Stimulated activated CD4-positive, alpha-beta T cell treated with anti-CD3 and anti-CD28 coated beads, Interleukin-4, amount 100 ng/mL, for 48 hours (primary cell): ENCODE measurements at regions not wholly inside any gene's neighbourhood (a gene's known extent, or its start where the extent isn't known, plus 50 kb on each side); places are given as distances from the start of the nearest gene placed in this dataset.

ENCODE experiments used
- DNase-seq, 2 donors: peaks; one replicate each; pipeline ENCODE4 v3.0.0-alpha.2; 2020; ENCODE audit warnings: low read depth in 2 of 2

DNA sequence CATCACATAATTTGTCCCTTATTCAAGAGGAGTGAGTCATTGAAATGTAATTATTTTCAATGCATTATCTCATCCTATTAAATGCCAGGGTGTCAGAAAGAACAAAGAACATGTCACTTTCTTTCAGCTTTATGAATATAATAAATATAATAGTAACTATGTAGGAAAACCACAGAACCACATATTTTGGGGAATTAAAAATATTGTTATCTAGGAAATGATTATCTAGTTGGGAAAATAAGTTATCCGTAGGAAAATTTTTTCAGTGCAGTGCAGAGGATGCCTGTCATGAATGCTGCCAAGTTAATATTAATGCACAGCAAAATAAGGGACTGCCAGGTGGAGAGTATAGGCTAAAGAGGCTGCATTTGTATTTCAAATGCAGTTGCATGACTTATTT, 844.8 kb downstream of the MAT2B start:
- DNase-seq: no peak

GRCh38 chr5:164351245-164351834, 845.9 kb downstream of the MAT2B start:
- no peak for DNase-seq

GRCh38 chr5:164352695-164353094, 847.3 kb downstream of the MAT2B start:
- no peak for DNase-seq

DNA sequence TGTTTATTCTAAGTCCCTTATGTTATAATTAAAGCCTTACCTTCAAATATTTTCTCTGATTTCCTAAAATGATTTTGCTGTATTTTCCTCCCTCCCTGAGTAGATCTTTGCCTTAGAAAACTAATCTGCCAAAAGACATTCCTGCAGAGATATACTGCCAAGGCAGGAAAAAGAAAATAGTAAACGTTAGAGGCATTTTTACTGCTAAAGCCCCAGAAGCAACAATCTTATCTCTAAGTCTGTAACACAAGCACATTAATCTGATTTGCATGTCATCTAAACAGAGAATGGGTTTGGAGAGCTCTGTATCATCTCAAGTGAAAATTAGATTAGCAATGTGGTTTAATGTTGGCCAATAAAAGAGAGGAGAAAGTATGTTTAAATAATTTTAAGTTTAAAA, 847.7 kb downstream of the MAT2B start:
- DNase-seq: no peak

DNA sequence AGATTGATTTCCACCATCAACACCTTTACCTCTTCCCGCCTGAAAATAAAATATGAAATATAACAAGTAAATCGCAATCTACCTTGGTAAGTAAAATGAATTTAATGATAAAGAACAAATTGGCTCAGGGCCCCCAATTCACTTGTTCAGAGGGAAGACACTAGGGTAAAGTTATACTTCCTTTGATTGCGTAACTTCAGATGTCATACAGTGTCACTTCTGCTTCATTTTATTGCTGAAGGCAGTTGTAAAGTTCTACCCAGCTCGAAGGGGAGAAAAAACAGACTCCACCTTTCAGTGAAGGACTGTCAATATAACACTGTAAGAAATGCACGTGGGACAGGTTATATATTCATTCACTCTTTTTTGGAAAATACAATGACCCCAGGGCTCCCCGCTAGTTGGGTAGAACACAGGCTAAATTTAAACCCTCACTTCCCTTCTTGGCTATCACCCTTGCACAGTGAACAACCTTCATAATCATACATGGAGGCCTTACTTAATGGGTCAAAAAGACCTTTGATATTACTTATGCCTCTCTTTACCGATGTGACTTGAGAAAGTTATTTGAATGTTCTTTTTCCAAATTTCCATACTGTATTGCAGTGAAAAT, 848.8 kb downstream of the MAT2B start:
- no peak for DNase-seq

DNA sequence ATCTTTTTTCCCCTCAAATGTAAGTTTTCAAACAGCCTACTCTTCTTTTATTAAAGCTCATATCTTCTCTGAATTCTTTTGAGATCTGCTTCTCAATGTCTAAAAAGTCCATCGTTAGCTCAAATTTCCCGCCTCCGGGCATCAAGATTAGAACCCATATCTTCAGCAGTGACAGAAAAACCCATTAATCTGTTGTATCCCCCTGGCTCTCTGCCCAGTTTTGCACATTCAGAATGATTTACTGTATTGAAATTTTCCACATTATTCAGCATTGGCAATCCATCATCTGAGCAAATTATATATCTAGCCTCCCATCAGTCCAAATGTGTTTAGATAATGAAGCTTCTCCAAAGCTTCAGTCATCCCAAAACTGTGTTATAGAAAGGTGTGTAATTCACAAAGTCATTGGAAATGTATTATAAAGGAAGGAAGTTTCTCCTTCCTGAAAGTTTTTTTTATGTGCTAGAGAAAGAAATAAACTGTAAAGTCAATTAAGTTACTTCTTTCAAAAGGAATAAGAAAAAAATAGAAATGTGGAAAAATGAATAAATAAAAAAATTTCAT, 849.9 kb downstream of the MAT2B start:
- DNase-seq: no peak

DNA sequence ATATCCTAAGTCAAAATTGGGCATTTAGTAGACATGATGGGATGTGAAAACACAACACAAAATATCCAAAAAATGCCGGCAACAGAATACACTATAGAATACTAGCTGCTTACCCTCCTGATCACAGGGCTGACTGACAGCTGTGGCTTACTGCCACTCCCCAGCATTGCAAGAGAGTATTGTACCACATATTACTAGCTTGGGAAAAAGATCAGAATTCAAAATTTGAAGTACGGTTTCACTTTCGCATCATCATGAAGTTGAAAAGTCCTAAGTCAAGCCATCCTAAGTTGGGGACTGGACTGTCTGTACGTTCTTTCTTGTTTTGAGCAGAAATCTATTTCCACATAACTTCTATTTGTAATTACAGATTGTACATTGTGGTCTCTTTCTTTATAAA, 851.4 kb downstream of the MAT2B start:
- no peak for DNase-seq

- DNase-seq: no peak
Observed at GRCh38 chr5:164357395-164358033, 852.1 kb downstream of the MAT2B start.

- no peak for DNase-seq
Observed at GRCh38 chr5:164358531-164359259, 853.3 kb downstream of the MAT2B start.

DNA sequence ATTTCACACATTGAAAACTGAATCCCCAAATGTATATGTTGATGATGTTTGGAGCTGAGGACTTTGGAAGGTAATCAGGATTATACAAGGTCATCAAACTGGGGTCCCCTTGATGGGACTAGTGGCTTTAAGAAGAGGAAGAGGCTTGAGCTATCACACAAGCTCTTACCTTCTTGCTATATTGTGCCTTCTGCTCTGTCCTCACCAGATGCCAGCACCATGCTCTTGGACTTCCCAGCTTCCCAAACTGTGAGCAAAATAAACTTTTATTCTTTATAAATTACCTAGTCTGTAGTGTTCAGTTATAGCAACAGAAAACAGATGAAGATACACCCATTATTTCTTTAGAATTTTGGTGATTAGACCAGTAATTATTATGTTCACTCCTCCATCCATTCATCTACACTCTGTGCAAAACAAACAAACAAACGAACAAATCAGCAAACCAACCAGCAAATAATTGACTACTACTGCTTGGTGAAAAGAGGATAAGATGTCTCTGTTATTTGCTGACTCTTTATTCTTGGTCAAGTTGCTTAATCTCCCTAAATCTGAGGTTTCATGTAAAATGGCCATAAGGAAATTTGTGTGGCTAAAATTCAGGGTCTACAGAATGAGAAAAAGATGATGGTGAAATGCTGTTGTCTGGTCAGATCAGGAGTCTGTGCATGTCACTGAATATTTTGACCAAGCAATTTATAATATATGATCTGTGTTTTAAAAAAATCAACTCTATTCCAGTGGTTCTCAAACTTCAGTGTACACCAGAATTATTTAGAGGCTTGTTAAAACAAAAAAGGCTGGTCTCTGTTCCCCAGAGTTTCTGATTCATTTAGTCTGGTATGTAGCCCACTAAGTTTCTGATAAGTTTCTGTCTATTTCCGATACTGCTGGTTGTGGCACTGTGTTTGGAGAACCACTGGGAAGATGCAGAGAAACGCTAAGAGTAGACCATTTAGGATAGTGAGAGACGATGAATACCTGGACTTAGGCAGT, 854.1 kb downstream of the MAT2B start:
- DNase-seq: no peak

GRCh38 chr5:164360589-164360988, 855.2 kb downstream of the MAT2B start:
- DNase-seq: no peak

DNA sequence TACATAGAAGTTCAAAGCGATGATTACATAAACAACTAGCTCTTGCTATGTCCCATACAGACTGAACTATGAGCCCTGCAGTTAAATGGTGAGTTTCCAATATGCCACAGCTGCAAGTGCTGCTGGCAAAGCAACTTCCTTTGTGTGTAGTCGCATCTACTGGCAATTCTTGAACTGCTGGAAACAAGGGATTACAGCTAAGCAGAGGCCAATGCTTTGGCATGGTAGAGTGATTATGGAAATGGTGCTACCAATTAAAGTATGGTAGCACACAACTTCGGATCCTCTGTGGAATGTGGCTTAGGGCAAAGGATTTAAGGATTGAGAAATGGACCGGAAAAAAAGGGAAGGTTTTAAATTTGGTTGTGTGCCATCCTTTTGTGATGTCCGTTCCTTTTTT, 856.6 kb downstream of the MAT2B start:
- DNase-seq: no peak

- DNase-seq: no peak
Observed at GRCh38 chr5:164362835-164363234, 857.4 kb downstream of the MAT2B start.

DNA sequence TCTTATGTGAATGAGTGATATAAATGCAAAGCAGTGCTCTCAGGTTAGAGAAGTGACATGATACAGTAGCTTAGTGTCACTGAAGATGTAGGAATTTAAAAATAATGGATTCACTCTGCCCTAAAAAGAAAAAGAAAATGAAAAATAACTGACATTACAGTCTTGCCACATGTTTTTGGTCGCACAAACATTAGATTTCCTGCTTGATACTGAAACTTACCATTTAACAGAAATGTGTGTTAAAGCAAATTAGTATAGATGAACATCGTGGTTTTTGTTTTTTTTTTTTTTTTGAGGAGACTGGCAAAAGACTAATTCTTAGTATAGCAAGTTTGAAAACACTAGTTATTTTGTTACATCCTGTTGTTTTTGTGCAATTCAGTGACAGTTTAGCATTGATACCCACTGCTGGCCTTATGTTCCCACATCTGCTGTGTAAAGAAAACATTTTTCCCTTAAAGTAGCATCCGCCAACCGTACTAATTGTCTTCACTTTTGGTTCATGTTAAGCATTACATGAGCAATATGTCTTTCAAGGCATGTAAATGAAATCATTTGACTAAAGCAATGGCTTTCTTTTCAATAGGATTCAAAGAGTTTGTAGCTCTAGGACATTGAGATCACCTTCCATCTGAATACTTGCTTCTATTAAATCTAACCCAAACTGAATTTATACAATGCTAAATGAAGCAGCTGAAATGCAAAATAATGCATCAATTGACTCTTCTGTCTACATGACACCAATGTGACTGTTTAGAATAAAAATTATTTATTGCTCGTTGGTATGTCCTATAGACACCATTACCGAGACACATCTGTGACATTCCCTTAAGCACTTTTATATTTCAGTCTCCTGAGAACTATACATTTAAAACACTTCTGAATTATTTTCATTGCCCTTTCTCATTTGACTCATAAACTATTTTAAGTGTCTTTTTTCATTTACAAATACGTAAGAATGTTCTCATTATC, 859.1 kb downstream of the MAT2B start:
- no peak for DNase-seq

DNA sequence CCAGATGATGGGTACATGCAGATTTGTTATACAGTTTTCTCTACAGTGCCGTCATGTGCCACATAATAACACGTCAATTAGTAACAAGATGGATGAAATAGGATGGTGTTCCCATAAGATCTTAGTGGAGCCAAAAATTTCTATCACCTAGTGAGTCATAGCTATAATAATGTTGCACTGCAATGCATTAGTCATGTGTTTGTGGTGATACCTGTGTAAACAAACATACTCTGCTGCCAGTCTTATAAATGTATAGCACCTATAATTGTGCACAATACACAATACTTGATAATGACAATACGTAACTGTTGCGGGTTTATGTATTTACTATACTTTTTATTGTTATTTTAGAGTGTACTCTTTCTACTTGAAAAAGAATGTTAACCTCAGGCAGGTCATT, 865.4 kb downstream of the MAT2B start:
- DNase-seq: no peak

DNA sequence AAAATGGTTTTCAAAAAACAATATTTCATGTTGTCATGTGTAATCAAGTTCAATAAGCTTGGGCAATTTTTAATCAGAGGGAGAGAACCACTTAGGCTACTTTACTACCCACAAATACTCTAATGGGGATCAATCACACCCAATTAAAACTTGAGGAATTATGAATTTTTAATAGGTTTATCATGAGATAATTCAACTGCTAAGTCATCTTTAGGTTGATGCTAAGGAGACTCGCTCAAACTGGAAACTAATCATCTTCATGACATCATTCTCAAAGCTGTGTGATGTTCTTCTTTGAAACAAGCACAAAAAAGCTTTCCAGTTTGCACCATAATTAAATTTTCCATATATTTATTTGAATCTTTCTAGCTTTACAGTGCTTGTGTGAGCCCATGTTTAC, 867.5 kb downstream of the MAT2B start:
- no peak for DNase-seq

- DNase-seq: no peak
Observed at GRCh38 chr5:164373876-164374275, 868.5 kb downstream of the MAT2B start.

GRCh38 chr5:164375051-164375450, 869.6 kb downstream of the MAT2B start:
- DNase-seq: no peak

GRCh38 chr5:164376843-164377242, 871.4 kb downstream of the MAT2B start:
- DNase-seq: no peak

- DNase-seq: no peak
Observed at GRCh38 chr5:164377746-164378145, 872.3 kb downstream of the MAT2B start.
